IMR-90 (cell line): ENCODE measurements at regions not wholly inside any gene's neighbourhood (a gene's known extent, or its start where the extent isn't known, plus 50 kb on each side); places are given as distances from the start of the nearest gene placed in this dataset.

ENCODE experiments used
- ATAC-seq: fragments of 200-7000 bp; cut with Tn5 transposase; 2 replicates; pipeline ENCODE4 v1.9.1; 2020; ENCODE audit warnings: low read depth, mild to moderate bottlenecking, moderate library complexity
- BruUV-seq: library from RNA; stranded (reverse); fragments of 400-500 nt; replicated peaks from 2 replicates; lab custom pipeline; 2021; lab: Mats Ljungman, UMichigan
- CTCF ChIA-PET: fragments of 300-600 bp; formaldehyde crosslinking; extraction: SDS; loops from one replicate; lab custom pipeline; 2021; ENCODE audit warnings: antibody characterized with exemption; lab: Yijun Ruan, JAX
- POLR2A ChIA-PET: fragments of 300-600 bp; sonication (Branson Sonifier 250); formaldehyde crosslinking; loops from one replicate; lab custom pipeline; 2022; ENCODE audit warnings: antibody characterized with exemption; ENCODE audit not compliant: unreplicated experiment; lab: Charles Lee
- DNase-seq: peaks from one replicate; pipeline ENCODE4 v3.0.0; 2013
- H2AFZ ChIP-seq: replicated peaks from 2 replicates; pipeline ENCODE3; 2013; ENCODE audit warnings: low read length, mild to moderate bottlenecking; ENCODE audit not compliant: poor library complexity
- H2AK5ac ChIP-seq: 2 replicates; pipeline ENCODE4 v1.6.1; 2013; ENCODE audit warnings: low read depth, low read length, inconsistent platforms
- H2AK9ac ChIP-seq: replicated peaks from 2 replicates; pipeline ENCODE3; 2013; ENCODE audit warnings: mild to moderate bottlenecking, low read depth, low read length, moderate library complexity; ENCODE audit not compliant: poor library complexity
- H2BK120ac ChIP-seq: 2 replicates; pipeline ENCODE4 v1.6.1; 2013; ENCODE audit warnings: low read depth, low read length, inconsistent platforms
- H2BK15ac ChIP-seq: 3 replicates; pipeline ENCODE4 v1.6.1; 2013; ENCODE audit warnings: low read depth, low read length, inconsistent platforms
- H2BK20ac ChIP-seq: 2 replicates; pipeline ENCODE4 v1.6.1; 2013; ENCODE audit warnings: low read depth, mild to moderate bottlenecking, inconsistent platforms, low read length, moderate library complexity
- H2BK5ac ChIP-seq: 2 replicates; pipeline ENCODE4 v1.6.1; 2013; ENCODE audit warnings: mild to moderate bottlenecking, low read depth, low read length, inconsistent platforms; ENCODE audit not compliant: poor library complexity, severe bottlenecking
- H3K14ac ChIP-seq: replicated peaks from 2 replicates; pipeline ENCODE4 v1.6.1; 2013; ENCODE audit warnings: low read depth, low read length, inconsistent platforms
- H3K18ac ChIP-seq: 2 replicates; pipeline ENCODE4 v1.6.1; 2013; ENCODE audit warnings: low read depth, low read length, control low read depth
- H3K23ac ChIP-seq: 2 replicates; pipeline ENCODE4 v1.6.1; 2013; ENCODE audit warnings: low read depth, low read length, inconsistent platforms
- H3K27ac ChIP-seq: 2 replicates; pipeline ENCODE4 v1.5.1; 2013; ENCODE audit warnings: mild to moderate bottlenecking, control low read depth, low read length; ENCODE audit not compliant: insufficient read depth
- H3K27me3 ChIP-seq: 2 replicates; pipeline ENCODE4 v1.6.1; 2013; ENCODE audit warnings: low read length; ENCODE audit not compliant: control insufficient read depth, insufficient read depth
- H3K36me3 ChIP-seq: 2 replicates; pipeline ENCODE4 v1.6.1; 2013; ENCODE audit warnings: low read length, mixed read lengths; ENCODE audit not compliant: control insufficient read depth, insufficient read depth
- H3K4ac ChIP-seq: 2 replicates; pipeline ENCODE4 v1.6.1; 2013; ENCODE audit warnings: low read depth, low read length, inconsistent platforms
- H3K4me1 ChIP-seq: 2 replicates; pipeline ENCODE4 v1.6.1; 2013; ENCODE audit warnings: low read length, mixed read lengths; ENCODE audit not compliant: control insufficient read depth, insufficient read depth
- H3K4me2 ChIP-seq: 2 replicates; pipeline ENCODE4 v1.6.1; 2013; ENCODE audit warnings: low read depth, mild to moderate bottlenecking, control low read depth, low read length, moderate library complexity
- H3K4me3 ChIP-seq: 2 replicates; pipeline ENCODE4 v1.5.1; 2013; ENCODE audit warnings: low read depth, mild to moderate bottlenecking, control low read depth, low read length, moderate library complexity; ENCODE audit not compliant: insufficient read depth
- H3K56ac ChIP-seq: 2 replicates; pipeline ENCODE4 v1.6.1; 2013; ENCODE audit warnings: low read length, inconsistent platforms; ENCODE audit not compliant: insufficient read depth; ENCODE audit errors: extremely low read depth
- H3K79me1 ChIP-seq, 2 experiments: 2 replicates each; pipeline ENCODE4 v1.6.1; 2013; ENCODE audit warnings: low read length in 2 of 2, inconsistent platforms in 1 of 2, low read depth in 1 of 2
- H3K9ac ChIP-seq: 2 replicates; pipeline ENCODE4 v1.6.1; 2013; ENCODE audit warnings: low read depth, low read length, control low read depth
- H3K9me1 ChIP-seq: 2 replicates; pipeline ENCODE4 v1.6.1; 2013; ENCODE audit warnings: low read length, inconsistent platforms; ENCODE audit not compliant: insufficient read depth
- H3K9me3 ChIP-seq: 2 replicates; pipeline ENCODE4 v1.6.1; 2013; ENCODE audit warnings: low read length; ENCODE audit not compliant: control insufficient read depth, insufficient read depth
- H4K20me1 ChIP-seq: 2 replicates; pipeline ENCODE4 v1.6.1; 2013; ENCODE audit warnings: low read length, inconsistent platforms; ENCODE audit not compliant: insufficient read depth
- H4K5ac ChIP-seq: 2 replicates; pipeline ENCODE4 v1.6.1; 2013; ENCODE audit warnings: mild to moderate bottlenecking, low read depth, low read length, control low read depth
- H4K8ac ChIP-seq, 2 experiments: 2 replicates each; pipeline ENCODE4 v1.6.1; 2013; ENCODE audit warnings: low read depth in 2 of 2, low read length in 2 of 2, control low read depth in 1 of 2, inconsistent platforms in 1 of 2
- H4K91ac ChIP-seq: 2 replicates; pipeline ENCODE4 v1.6.1; 2013; ENCODE audit warnings: low read depth, low read length, inconsistent platforms; ENCODE audit not compliant: insufficient read depth
- MAZ ChIP-seq: IDR thresholded peaks from 2 replicates; pipeline ENCODE4 v1.6.1; 2012; ENCODE audit warnings: low read depth, mild to moderate bottlenecking, low read length, improper control_type of control experiment, moderate library complexity, borderline replicate concordance
- dilution Hi-C: fragments of 300-500 bp; cut with HindIII; formaldehyde crosslinking; loops from one replicate; pipeline ENCODE4 v1.14.3; 2018; ENCODE audit warnings: low sequenced_read_pairs; ENCODE audit not compliant: unreplicated experiment
- in situ Hi-C: fragments of 300-500 bp; cut with MboI; formaldehyde crosslinking; loops from 3 replicates; pipeline ENCODE4 v1.14.3; 2019; ENCODE audit warnings: low sequenced_read_pairs, inconsistent platforms, mixed read lengths
- intact Hi-C: fragments of 100-400 bp; cut with micrococcal nuclease; formaldehyde crosslinking; loops from 2 replicates; pipeline ENCODE4 v1.10.0; 2022

GRCh38 chr16:47917118-47917517 lies 238.7 kb downstream of the ABCC12 start:
- H3K23ac ChIP-seq, result no peak overlapping the region

More at GRCh38 chr16:47917118-47917517, 238.7 kb downstream of the ABCC12 start:
- Histone ChIP-seq H2AFZ (no peak overlapping the region), H3K4ac (no peak overlapping the region), H3K4me1 (no peaks in the 10 kb centered on the region), H2AK9ac (no peak overlapping the region), H3K79me1 (no peaks in the 10 kb centered on the region), H3K9me3 (no peaks in the 10 kb centered on the region), H4K91ac (no peak overlapping the region), H3K4me3 (no peak overlapping the region), H4K20me1 (no peaks in the 10 kb centered on the region), H3K4me2 (no peak overlapping the region), H3K27me3 (peaks cover 3% of the 10 kb centered on the region; the same call in 1 of the 2 replicates), H2AK5ac (no peak overlapping the region), H4K5ac (no peak overlapping the region), H3K27ac (no peak overlapping the region), H3K36me3 (no peaks in the 10 kb centered on the region), H2BK15ac (no peak overlapping the region), H2BK120ac (no peak overlapping the region), H2BK5ac (no peak overlapping the region), H2BK20ac (no peak overlapping the region), H3K56ac (no peak overlapping the region), H4K8ac (no peak overlapping the region), H3K9ac (no peak overlapping the region), H3K14ac (no peak overlapping the region), H3K9me1 (no peaks in the 10 kb centered on the region), H3K18ac (no peak overlapping the region)
- no TSS peak for BruUV-seq
- dilution Hi-C loops (no loop called here), in situ Hi-C loops (no loop called here), intact Hi-C loops (no loop called here)
- POLR2A ChIA-PET, result no interaction called here
- no peak for TF ChIP-seq MAZ
- CTCF ChIA-PET, result no interaction called here
- DNase-seq (no peak), ATAC-seq (no peak)
